ENCODE measurements at regions not wholly inside any gene's neighbourhood (a gene's known extent, or its start where the extent isn't known, plus 50 kb on each side); places are given as distances from the start of the nearest gene placed in this dataset.

DNA sequence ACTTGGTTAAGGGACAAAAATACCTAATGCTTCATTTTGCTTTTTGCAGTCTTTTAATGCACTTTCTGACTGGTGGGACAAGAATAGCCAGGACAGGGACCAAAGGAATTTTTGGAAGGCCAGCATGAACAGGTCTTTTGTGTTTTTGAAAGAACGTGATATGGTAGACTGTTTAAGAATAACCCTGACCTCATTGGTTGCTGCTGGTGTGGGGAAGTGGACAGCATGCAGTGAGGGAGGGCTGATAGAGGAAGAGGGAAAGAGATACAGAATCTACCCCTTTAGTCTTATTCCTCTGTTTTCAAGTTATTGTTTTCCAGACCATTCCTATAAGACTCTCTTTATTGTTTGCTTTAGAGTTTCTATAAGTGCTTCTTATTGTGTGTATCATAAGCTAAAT lies 816.2 kb downstream of the CDH11 start:
- Mint-ChIP-seq H3K9me3 (peaks cover 16 to 17% of the 10 kb centered on the region in 2 donors), H3K27me3 (ENCODE audit: low read depth in 2 of 2) (no peaks in the 10 kb centered on the region), H3K4me3 (no peak overlapping the region), H3K4me1 (no peaks in the 10 kb centered on the region), H3K36me3 (no peaks in the 10 kb centered on the region), H3K27ac (no peak overlapping the region)
- DNase-seq: no peak
- no peaks in the 10 kb centered on the region for H3K36me3 ChIP-seq (ENCODE audit: control insufficient read depth, insufficient read depth, low read length)
- H3K4me1 ChIP-seq (ENCODE audit: control insufficient read depth, insufficient read depth, low read length): no peaks in the 10 kb centered on the region
- TF ChIP-seq, protein P1, sequence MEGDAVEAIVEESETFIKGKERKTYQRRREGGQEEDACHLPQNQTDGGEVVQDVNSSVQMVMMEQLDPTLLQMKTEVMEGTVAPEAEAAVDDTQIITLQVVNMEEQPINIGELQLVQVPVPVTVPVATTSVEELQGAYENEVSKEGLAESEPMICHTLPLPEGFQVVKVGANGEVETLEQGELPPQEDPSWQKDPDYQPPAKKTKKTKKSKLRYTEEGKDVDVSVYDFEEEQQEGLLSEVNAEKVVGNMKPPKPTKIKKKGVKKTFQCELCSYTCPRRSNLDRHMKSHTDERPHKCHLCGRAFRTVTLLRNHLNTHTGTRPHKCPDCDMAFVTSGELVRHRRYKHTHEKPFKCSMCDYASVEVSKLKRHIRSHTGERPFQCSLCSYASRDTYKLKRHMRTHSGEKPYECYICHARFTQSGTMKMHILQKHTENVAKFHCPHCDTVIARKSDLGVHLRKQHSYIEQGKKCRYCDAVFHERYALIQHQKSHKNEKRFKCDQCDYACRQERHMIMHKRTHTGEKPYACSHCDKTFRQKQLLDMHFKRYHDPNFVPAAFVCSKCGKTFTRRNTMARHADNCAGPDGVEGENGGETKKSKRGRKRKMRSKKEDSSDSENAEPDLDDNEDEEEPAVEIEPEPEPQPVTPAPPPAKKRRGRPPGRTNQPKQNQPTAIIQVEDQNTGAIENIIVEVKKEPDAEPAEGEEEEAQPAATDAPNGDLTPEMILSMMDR (IDR thresholded peaks at IDR 0.05): no peak
- no peak overlapping the region for H3K27ac ChIP-seq (ENCODE audit: low read length)
- intact Hi-C loops (cut with micrococcal nuclease): no loop called here
- peaks cover 13% of the 10 kb centered on the region for H3K9me3 ChIP-seq (ENCODE audit: control insufficient read depth, insufficient read depth, low read length)
- H3K4me3 ChIP-seq (ENCODE audit: low read length): no peak overlapping the region
- no peak for ATAC-seq
- 73% methylated on average over 1 of the region's 1 CpG for WGBS (ENCODE audit: insufficient coverage)
- H3K27me3 ChIP-seq (ENCODE audit: control insufficient read depth, insufficient read depth, low read length): no peaks in the 10 kb centered on the region

GRCh38 chr16:64304951-64305350 lies 816.9 kb downstream of the CDH11 start:
- Histone ChIP-seq H3K27ac (ENCODE audit: low read length) (no peak overlapping the region), H3K27me3 (ENCODE audit: control insufficient read depth, insufficient read depth, low read length) (no peaks in the 10 kb centered on the region), H3K4me3 (ENCODE audit: low read length) (no peak overlapping the region), H3K4me1 (ENCODE audit: control insufficient read depth, insufficient read depth, low read length) (no peaks in the 10 kb centered on the region), H3K9me3 (ENCODE audit: control insufficient read depth, insufficient read depth, low read length) (peaks cover 13% of the 10 kb centered on the region), H3K36me3 (ENCODE audit: control insufficient read depth, insufficient read depth, low read length) (no peaks in the 10 kb centered on the region)
- Mint-ChIP-seq H3K4me1 (no peaks in the 10 kb centered on the region), H3K9me3 (peaks cover 13 to 14% of the 10 kb centered on the region in 2 donors), H3K4me3 (no peak overlapping the region), H3K27ac (no peak overlapping the region), H3K36me3 (no peaks in the 10 kb centered on the region), H3K27me3 (ENCODE audit: low read depth in 2 of 2) (no peaks in the 10 kb centered on the region)
- DNase-seq: no peak
- intact Hi-C loops (cut with micrococcal nuclease): no loop called here
- TF ChIP-seq, protein P1 (IDR thresholded peaks at IDR 0.05): no peak
- ATAC-seq: no peak
- 42% methylated on average over 2 of the region's 2 CpGs for WGBS (ENCODE audit: insufficient coverage)

GRCh38 chr16:64304396-64304795 lies 817.5 kb downstream of the CDH11 start:
- intact Hi-C loops (cut with micrococcal nuclease): no loop called here
- Histone ChIP-seq H3K36me3 (ENCODE audit: control insufficient read depth, insufficient read depth, low read length) (no peaks in the 10 kb centered on the region), H3K9me3 (ENCODE audit: control insufficient read depth, insufficient read depth, low read length) (peaks cover 13% of the 10 kb centered on the region), H3K27me3 (ENCODE audit: control insufficient read depth, insufficient read depth, low read length) (no peaks in the 10 kb centered on the region), H3K4me3 (ENCODE audit: low read length) (no peak overlapping the region), H3K27ac (ENCODE audit: low read length) (no peak overlapping the region), H3K4me1 (ENCODE audit: control insufficient read depth, insufficient read depth, low read length) (no peaks in the 10 kb centered on the region)
- no peak for DNase-seq
- ATAC-seq: no peak
- H3K36me3 Mint-ChIP-seq: no peaks in the 10 kb centered on the region
- H3K4me3 Mint-ChIP-seq: no peak overlapping the region
- H3K27me3 Mint-ChIP-seq (ENCODE audit: low read depth in 2 of 2): no peaks in the 10 kb centered on the region
- WGBS (ENCODE audit: insufficient coverage): 83% methylated on average over 1 of the region's 1 CpG
- H3K9me3 Mint-ChIP-seq: peaks cover 8 to 9% of the 10 kb centered on the region in 2 donors
- TF ChIP-seq, protein P1 (IDR thresholded peaks at IDR 0.05): no peak
- no peaks in the 10 kb centered on the region for H3K4me1 Mint-ChIP-seq
- H3K27ac Mint-ChIP-seq: no peak overlapping the region

GRCh38 chr16:64297863-64298600 lies 823.8 kb downstream of the CDH11 start:
- Histone ChIP-seq H3K4me1 (ENCODE audit: control insufficient read depth, insufficient read depth, low read length) (no peaks in the 10 kb centered on the region), H3K9me3 (ENCODE audit: control insufficient read depth, insufficient read depth, low read length) (peaks cover 2% of the 10 kb centered on the region), H3K4me3 (ENCODE audit: low read length) (no peak overlapping the region), H3K27me3 (ENCODE audit: control insufficient read depth, insufficient read depth, low read length) (no peaks in the 10 kb centered on the region), H3K27ac (ENCODE audit: low read length) (no peak overlapping the region), H3K36me3 (ENCODE audit: control insufficient read depth, insufficient read depth, low read length) (no peaks in the 10 kb centered on the region)
- no peak for ATAC-seq
- Mint-ChIP-seq H3K36me3 (peaks cover 10% of the 10 kb centered on the region), H3K4me1 (no peaks in the 10 kb centered on the region), H3K9me3 (peaks cover 12 to 16% of the 10 kb centered on the region in 2 donors), H3K4me3 (no peak overlapping the region), H3K27ac (no peak overlapping the region), H3K27me3 (ENCODE audit: low read depth in 2 of 2) (no peaks in the 10 kb centered on the region)
- intact Hi-C loops (cut with micrococcal nuclease): no loop called here
- 92% methylated on average over 10 of the region's 10 CpGs for WGBS (ENCODE audit: insufficient coverage)
- no peak for DNase-seq
- TF ChIP-seq, protein P1 (IDR thresholded peaks at IDR 0.05): no peak

Measured in natural killer cell (primary cell).